ENCODE measurements at regions not wholly inside any gene's neighbourhood (a gene's known extent, or its start where the extent isn't known, plus 50 kb on each side); places are given as distances from the start of the nearest gene placed in this dataset.

- DNase-seq (ENCODE audit: low spot score), result no peak
Observed at GRCh38 chr20:52818491-52818890, 153.7 kb upstream of the TSHZ2 start.

- no peak for DNase-seq (ENCODE audit: low spot score)
Observed at GRCh38 chr20:52817981-52818380, 154.2 kb upstream of the TSHZ2 start.

- DNase-seq (ENCODE audit: low spot score), result no peak
Observed at GRCh38 chr20:52817511-52817910, 154.6 kb upstream of the TSHZ2 start.

GRCh38 chr20:52814371-52814770 is 157.8 kb upstream of the TSHZ2 start:
- DNase-seq (ENCODE audit: low spot score), result no peak

- DNase-seq (ENCODE audit: low spot score), result no peak
Observed at GRCh38 chr20:52812231-52812847, 159.8 kb upstream of the TSHZ2 start.

GRCh38 chr20:52809003-52809402 is 163.2 kb upstream of the TSHZ2 start:
- DNase-seq (ENCODE audit: low spot score), result no peak

GRCh38 chr20:52806918-52807317 is 165.2 kb upstream of the TSHZ2 start:
- no peak for DNase-seq (ENCODE audit: low spot score)

GRCh38 chr20:52805843-52806242 is 166.3 kb upstream of the TSHZ2 start:
- no peak for DNase-seq (ENCODE audit: low spot score)

GRCh38 chr20:52805296-52805571 is 166.9 kb upstream of the TSHZ2 start:
- DNase-seq (ENCODE audit: low spot score), result no peak

- no peak for DNase-seq (ENCODE audit: low spot score)
Observed at GRCh38 chr20:52804497-52805295, 167.5 kb upstream of the TSHZ2 start.

GRCh38 chr20:52801628-52802006 is 170.5 kb upstream of the TSHZ2 start:
- DNase-seq (ENCODE audit: low spot score), result no peak

- no peak for DNase-seq (ENCODE audit: low spot score)
Observed at GRCh38 chr20:52800734-52801627, 171.2 kb upstream of the TSHZ2 start.

- no peak for DNase-seq (ENCODE audit: low spot score)
Observed at GRCh38 chr20:52799130-52799529, 173.0 kb upstream of the TSHZ2 start.

- no peak for DNase-seq (ENCODE audit: low spot score)
Observed at GRCh38 chr20:52798124-52798523, 174.0 kb upstream of the TSHZ2 start.

- no peak for DNase-seq (ENCODE audit: low spot score)
Observed at GRCh38 chr20:52794853-52795252, 177.3 kb upstream of the TSHZ2 start.

GRCh38 chr20:52793339-52793963 is 178.7 kb upstream of the TSHZ2 start:
- no peak for DNase-seq (ENCODE audit: low spot score)

- DNase-seq (ENCODE audit: low spot score), result no peak
Observed at GRCh38 chr20:52791091-52791490, 181.1 kb upstream of the TSHZ2 start.

- DNase-seq (ENCODE audit: low spot score), result no peak
Observed at GRCh38 chr20:52789716-52790115, 182.4 kb upstream of the TSHZ2 start.

GRCh38 chr20:52787962-52788361 is 184.2 kb upstream of the TSHZ2 start:
- DNase-seq (ENCODE audit: low spot score), result no peak

GRCh38 chr20:52787216-52787615 is 184.9 kb upstream of the TSHZ2 start:
- no peak for DNase-seq (ENCODE audit: low spot score)

- no peak for DNase-seq (ENCODE audit: low spot score)
Observed at GRCh38 chr20:52785679-52786078, 186.5 kb upstream of the TSHZ2 start.

GRCh38 chr20:52783769-52784168 is 188.4 kb upstream of the TSHZ2 start:
- DNase-seq (ENCODE audit: low spot score), result no peak

GRCh38 chr20:52780462-52780861 is 191.7 kb upstream of the TSHZ2 start:
- no peak for DNase-seq (ENCODE audit: low spot score)

Measured in hematopoietic multipotent progenitor cell treated with erythropoietin and hydrocortisone succinate and interleukin-3 and kit ligand, for 17 days (in vitro differentiated cells).